PFSK-1 (cell line): ENCODE measurements at regions not wholly inside any gene's neighbourhood (a gene's known extent, or its start where the extent isn't known, plus 50 kb on each side); places are given as distances from the start of the nearest gene placed in this dataset.

Experiments
- FOXP2 ChIP-seq: optimal IDR thresholded peaks from 2 replicates; pipeline ENCODE3; 2011; ENCODE audit warnings: borderline replicate concordance, control low read depth, inconsistent platforms; ENCODE audit not compliant: insufficient read depth; ENCODE audit errors: extremely low read length, extremely low read depth
- POLR2AphosphoS5 ChIP-seq: IDR thresholded peaks from 2 replicates; pipeline ENCODE4 v1.6.1; 2012; ENCODE audit warnings: low read depth, mild to moderate bottlenecking, control low read depth, low read length, moderate library complexity
- TAF1 ChIP-seq: IDR thresholded peaks from 2 replicates; pipeline ENCODE4 v1.6.1; 2012; ENCODE audit warnings: low read length, control low read depth, borderline replicate concordance; ENCODE audit not compliant: insufficient read depth

GRCh38 chr14:42378880-42379279 is 772.2 kb downstream of the LRFN5 start:
- TF ChIP-seq TAF1 (no peak), FOXP2 (no peak), POLR2AphosphoS5 (no peak)
